Kidney (tissue), 13 donors: ENCODE measurements at regions not wholly inside any gene's neighbourhood (a gene's known extent, or its start where the extent isn't known, plus 50 kb on each side); places are given as distances from the start of the nearest gene placed in this dataset.

ENCODE experiments used
- DNase-seq, 5 donors: peaks; one replicate each; pipeline ENCODE4 v3.0.0-alpha.2; 2013 to 2020
- FAIRE-seq: peaks from 2 replicates; lab custom pipeline; 2012; peaks lifted over from hg19 to GRCh38; lab: Jason Lieb, UNC
- H3K27ac ChIP-seq, 2 donors: one replicate each; pipeline ENCODE4 v1.7.0; 2013; ENCODE audit warnings: low read depth in 2 of 2, low read length in 2 of 2, inconsistent platforms in 1 of 2
- H3K27me3 ChIP-seq: one replicate; pipeline ENCODE4 v1.7.1; 2013; ENCODE audit warnings: low read length, inconsistent platforms; ENCODE audit not compliant: control insufficient read depth, insufficient read depth
- H3K36me3 ChIP-seq, 3 donors: one replicate each; pipeline versions ENCODE4 v1.7.0 to v1.7.1; 2013; ENCODE audit warnings: low read length in 3 of 3, control low read depth in 1 of 3, inconsistent platforms in 1 of 3; ENCODE audit not compliant: insufficient read depth in 3 of 3, control insufficient read depth in 2 of 3
- H3K4me1 ChIP-seq, 3 donors: one replicate each; pipeline versions ENCODE4 v1.7.0 to v1.7.1; 2013; ENCODE audit warnings: low read length in 3 of 3, inconsistent platforms in 1 of 3, low read depth in 1 of 3; ENCODE audit not compliant: control insufficient read depth in 2 of 3, insufficient read depth in 2 of 3
- H3K4me3 ChIP-seq, 3 donors: one replicate each; pipeline versions ENCODE4 v1.7.0 to v1.8.1; 2013; ENCODE audit warnings: low read length in 3 of 3, control low read depth in 1 of 3, inconsistent platforms in 1 of 3
- H3K9ac ChIP-seq, 3 donors: one replicate each; pipeline versions ENCODE4 v1.7.0 to v1.7.1; 2013; ENCODE audit warnings: low read length in 3 of 3, control low read depth in 1 of 3, inconsistent platforms in 1 of 3
- H3K9me3 ChIP-seq, 3 donors: one replicate each; pipeline versions ENCODE4 v1.7.0 to v1.7.1; 2013; ENCODE audit warnings: low read length in 3 of 3, control low read depth in 1 of 3, inconsistent platforms in 1 of 3; ENCODE audit not compliant: control insufficient read depth in 2 of 3, insufficient read depth in 1 of 3
- CTCF ChIP-seq: IDR thresholded peaks from 3 replicates; pipeline ENCODE4 v1.5.1; 2012; ENCODE audit warnings: mild to moderate bottlenecking, moderate library complexity, borderline replicate concordance; ENCODE audit not compliant: insufficient read depth; ENCODE audit errors: extremely low read depth
- intact Hi-C: fragments of 100-400 bp; cut with DNase I; formaldehyde crosslinking; loops from one replicate; pipeline ENCODE4 v1.11.1; 2022
- donor health status: control.
- donor health status: control.
- donor health status: control.
- donor health status: control.
- donor health status: control.
- donor health status: DM: yes; HTN: yes; CAD: no.
- donor health status: Normal renal cell carcinoma (clear cell type).

- no peak overlapping the region for H3K9ac ChIP-seq
- intact Hi-C loops = no loop called here
- H3K4me1 ChIP-seq = peaks cover 0 to 7% (median 4%) of the 10 kb centered on the region in 3 donors
- TF ChIP-seq CTCF = no peak
- FAIRE-seq = no peak
- H3K36me3 ChIP-seq = no peaks in the 10 kb centered on the region
- H3K4me3 ChIP-seq = no peak overlapping the region
- no peak for DNase-seq
- H3K27me3 ChIP-seq = no peaks in the 10 kb centered on the region
- H3K27ac ChIP-seq = no peak overlapping the region
- H3K9me3 ChIP-seq = no peaks in the 10 kb centered on the region
Measured at GRCh38 chr6:16819752-16820151, 58.5 kb upstream of the ATXN1 start.

DNA sequence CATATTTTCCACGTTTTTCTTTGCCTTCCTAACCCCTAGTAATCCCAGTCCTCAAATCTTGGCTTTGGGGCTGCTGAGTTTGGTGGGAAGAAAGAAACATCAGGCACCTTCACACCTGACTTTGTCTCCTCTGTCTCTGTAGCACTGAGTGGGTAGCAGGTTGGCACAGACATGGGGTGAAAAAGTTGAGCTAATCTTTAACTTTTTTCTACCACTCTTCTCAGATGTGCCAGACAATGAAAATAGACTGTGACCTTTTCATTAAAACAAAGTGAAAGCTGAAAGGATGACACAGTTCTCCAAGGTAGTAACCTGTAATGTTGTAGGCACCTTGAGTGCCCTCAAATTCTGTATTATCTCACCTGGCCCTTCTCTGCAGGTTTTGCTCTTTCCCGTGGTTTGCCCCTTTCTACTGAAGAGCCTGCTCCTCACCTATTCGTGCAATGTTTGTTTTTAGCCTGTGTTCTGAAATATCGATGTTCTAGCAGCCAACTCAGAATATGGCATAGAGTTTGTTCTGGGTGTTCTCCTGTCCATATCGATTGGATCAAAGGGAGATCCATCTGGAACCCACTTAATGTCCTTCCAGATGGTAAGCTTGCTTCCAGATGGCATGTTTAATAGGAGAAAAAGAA, 57.8 kb upstream of the ATXN1 start:
- TF ChIP-seq CTCF = no peak
- H3K4me3 ChIP-seq = peak overlapping the region in 1 of 3 donors; percentile 6
- intact Hi-C loops = no loop called here
- H3K36me3 ChIP-seq = no peaks in the 10 kb centered on the region
- DNase-seq (no peak), FAIRE-seq (no peak)
- H3K9me3 ChIP-seq = no peaks in the 10 kb centered on the region
- H3K27ac ChIP-seq = no peak overlapping the region
- H3K9ac ChIP-seq = no peak overlapping the region
- H3K4me1 ChIP-seq = peaks cover 0 to 7% (median 4%) of the 10 kb centered on the region in 3 donors
- no peaks in the 10 kb centered on the region for H3K27me3 ChIP-seq

GRCh38 chr6:16817594-16817993, 56.3 kb upstream of the ATXN1 start:
- no peak for TF ChIP-seq CTCF
- Histone ChIP-seq H3K9me3 (peaks cover 0 to 6% (median 0%) of the 10 kb centered on the region in 3 donors), H3K27me3 (no peaks in the 10 kb centered on the region), H3K27ac (no peak overlapping the region), H3K4me3 (no peak overlapping the region), H3K36me3 (no peaks in the 10 kb centered on the region), H3K4me1 (peaks cover 0 to 7% (median 2%) of the 10 kb centered on the region in 3 donors), H3K9ac (no peak overlapping the region)
- intact Hi-C loops = no loop called here
- no peak for DNase-seq
- FAIRE-seq = no peak

DNA sequence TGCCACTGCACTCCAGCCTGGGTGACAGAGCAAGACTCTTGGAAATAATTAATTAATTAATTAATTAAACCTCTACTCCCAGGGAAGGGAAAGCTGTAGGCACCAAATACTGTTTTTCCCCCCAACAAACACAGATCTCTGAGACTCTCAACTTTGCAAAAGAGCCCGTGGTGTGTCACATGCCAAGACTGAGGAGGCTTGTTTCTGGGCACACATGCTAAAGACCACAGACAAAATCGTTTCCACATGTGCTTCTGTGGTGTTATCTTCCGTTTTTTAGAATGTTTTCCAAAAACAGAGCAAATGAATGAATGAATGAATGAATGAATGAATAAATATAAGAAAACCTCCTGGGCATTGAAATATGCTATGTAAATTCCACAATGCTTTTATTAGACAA, 55.6 kb upstream of the ATXN1 start:
- DNase-seq (no peak), FAIRE-seq (no peak)
- no peak overlapping the region for H3K27ac ChIP-seq
- H3K4me3 ChIP-seq = no peak overlapping the region
- intact Hi-C loops = no loop called here
- no peaks in the 10 kb centered on the region for H3K27me3 ChIP-seq
- no peak overlapping the region for H3K9ac ChIP-seq
- H3K36me3 ChIP-seq = no peaks in the 10 kb centered on the region
- TF ChIP-seq CTCF = no peak
- peaks cover 0 to 3% (median 1%) of the 10 kb centered on the region in 3 donors for H3K4me1 ChIP-seq
- peaks cover 0 to 11% (median 0%) of the 10 kb centered on the region in 3 donors for H3K9me3 ChIP-seq
